ENCODE measurements at regions not wholly inside any gene's neighbourhood (a gene's known extent, or its start where the extent isn't known, plus 50 kb on each side); places are given as distances from the start of the nearest gene placed in this dataset.

DNA sequence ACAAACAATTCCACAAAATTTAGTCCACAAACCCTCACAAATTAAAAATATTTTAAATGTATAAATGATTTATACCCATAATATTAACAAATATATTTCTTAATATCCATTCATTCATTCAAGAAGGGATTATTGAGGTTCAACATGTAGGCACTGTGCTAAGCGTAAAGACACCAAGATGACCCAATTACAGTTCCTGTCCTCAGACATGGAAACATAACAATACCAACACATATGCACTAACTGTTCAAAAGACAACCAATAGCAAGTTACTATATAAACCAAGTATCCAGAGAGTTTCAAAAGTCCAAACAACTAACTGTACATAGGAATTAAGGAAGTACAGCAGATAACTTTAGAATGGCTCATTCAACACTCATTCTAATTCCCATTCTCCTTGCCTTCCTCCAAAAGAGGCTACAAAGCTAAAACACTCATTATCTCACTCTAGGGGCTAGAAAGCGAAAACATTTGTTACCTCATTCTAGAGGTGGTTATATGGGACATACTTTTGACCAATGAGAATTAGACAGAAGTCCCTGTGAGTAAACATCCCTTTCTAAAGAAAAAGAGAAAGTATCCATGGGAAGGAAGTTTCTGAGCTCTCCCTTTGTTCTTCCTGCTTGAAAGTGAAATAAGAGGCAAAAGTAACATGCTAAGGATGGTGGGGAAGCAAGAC, 292.4 kb downstream of the ZEB2 start:
- no peak for DNase-seq (ENCODE audit: low read depth, low spot score)
- Mint-ChIP-seq H3K27ac (ENCODE audit: unreplicated experiment) (no peak overlapping the region), H3K4me1 (no peaks in the 10 kb centered on the region), H3K36me3 (ENCODE audit: low read depth) (no peaks in the 10 kb centered on the region), H3K4me3 (no peak overlapping the region), H3K9me3 (no peaks in the 10 kb centered on the region), H3K27me3 (ENCODE audit: low read depth) (no peaks in the 10 kb centered on the region)
- TF ChIP-seq, protein P1, sequence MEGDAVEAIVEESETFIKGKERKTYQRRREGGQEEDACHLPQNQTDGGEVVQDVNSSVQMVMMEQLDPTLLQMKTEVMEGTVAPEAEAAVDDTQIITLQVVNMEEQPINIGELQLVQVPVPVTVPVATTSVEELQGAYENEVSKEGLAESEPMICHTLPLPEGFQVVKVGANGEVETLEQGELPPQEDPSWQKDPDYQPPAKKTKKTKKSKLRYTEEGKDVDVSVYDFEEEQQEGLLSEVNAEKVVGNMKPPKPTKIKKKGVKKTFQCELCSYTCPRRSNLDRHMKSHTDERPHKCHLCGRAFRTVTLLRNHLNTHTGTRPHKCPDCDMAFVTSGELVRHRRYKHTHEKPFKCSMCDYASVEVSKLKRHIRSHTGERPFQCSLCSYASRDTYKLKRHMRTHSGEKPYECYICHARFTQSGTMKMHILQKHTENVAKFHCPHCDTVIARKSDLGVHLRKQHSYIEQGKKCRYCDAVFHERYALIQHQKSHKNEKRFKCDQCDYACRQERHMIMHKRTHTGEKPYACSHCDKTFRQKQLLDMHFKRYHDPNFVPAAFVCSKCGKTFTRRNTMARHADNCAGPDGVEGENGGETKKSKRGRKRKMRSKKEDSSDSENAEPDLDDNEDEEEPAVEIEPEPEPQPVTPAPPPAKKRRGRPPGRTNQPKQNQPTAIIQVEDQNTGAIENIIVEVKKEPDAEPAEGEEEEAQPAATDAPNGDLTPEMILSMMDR (conservative IDR thresholded peaks at IDR 0.05), result no peak

DNA sequence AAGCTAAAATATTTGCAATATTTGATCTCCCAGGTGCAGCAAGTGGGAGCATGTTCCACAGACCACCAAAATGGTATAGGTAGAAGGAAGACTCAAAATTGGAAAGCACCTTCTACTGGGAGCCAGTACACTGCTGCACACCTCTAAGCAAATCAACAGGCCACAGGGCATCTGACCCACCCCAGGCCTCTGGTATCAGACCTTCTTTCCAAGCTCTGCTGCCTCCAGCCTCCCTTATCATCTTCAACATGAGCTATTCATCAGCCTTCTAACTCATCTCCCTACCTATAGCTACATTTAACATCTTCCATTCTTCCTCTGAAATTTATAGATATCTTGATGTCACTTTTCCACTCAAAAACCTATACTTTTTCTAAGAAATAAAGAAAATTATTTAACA, 294.8 kb downstream of the ZEB2 start:
- Mint-ChIP-seq H3K4me3 (no peak overlapping the region), H3K36me3 (ENCODE audit: low read depth) (no peaks in the 10 kb centered on the region), H3K27me3 (ENCODE audit: low read depth) (no peaks in the 10 kb centered on the region), H3K4me1 (no peaks in the 10 kb centered on the region), H3K9me3 (no peaks in the 10 kb centered on the region), H3K27ac (ENCODE audit: unreplicated experiment) (no peak overlapping the region)
- TF ChIP-seq, protein P1 (conservative IDR thresholded peaks at IDR 0.05), result no peak
- DNase-seq (ENCODE audit: low read depth, low spot score), result no peak

DNA sequence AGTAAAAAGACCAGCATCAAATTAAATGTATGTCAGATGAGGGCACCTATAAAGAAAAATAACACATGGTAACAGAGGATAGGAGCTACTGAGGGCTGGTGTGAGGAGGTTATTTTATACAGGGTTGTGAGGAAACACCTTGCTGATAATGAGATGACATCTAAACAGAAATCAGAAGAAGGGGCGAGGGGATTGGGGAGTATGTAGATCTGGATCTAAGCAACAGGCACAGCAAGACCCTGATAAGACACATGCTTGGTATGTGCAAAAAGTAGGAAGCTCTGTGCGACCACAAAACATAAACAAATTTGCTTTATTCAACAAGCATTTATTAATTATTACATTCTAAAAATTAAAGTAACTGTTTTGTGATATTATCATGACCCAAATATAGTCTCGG, 295.4 kb downstream of the ZEB2 start:
- H3K9me3 Mint-ChIP-seq, result no peaks in the 10 kb centered on the region
- peak overlapping the region; percentile 32 for H3K27ac Mint-ChIP-seq (ENCODE audit: unreplicated experiment)
- H3K4me1 Mint-ChIP-seq, result no peaks in the 10 kb centered on the region
- H3K36me3 Mint-ChIP-seq (ENCODE audit: low read depth), result no peaks in the 10 kb centered on the region
- no peak for DNase-seq (ENCODE audit: low read depth, low spot score)
- H3K4me3 Mint-ChIP-seq, result no peak overlapping the region
- no peaks in the 10 kb centered on the region for H3K27me3 Mint-ChIP-seq (ENCODE audit: low read depth)
- TF ChIP-seq, protein P1 (conservative IDR thresholded peaks at IDR 0.05), result no peak

DNA sequence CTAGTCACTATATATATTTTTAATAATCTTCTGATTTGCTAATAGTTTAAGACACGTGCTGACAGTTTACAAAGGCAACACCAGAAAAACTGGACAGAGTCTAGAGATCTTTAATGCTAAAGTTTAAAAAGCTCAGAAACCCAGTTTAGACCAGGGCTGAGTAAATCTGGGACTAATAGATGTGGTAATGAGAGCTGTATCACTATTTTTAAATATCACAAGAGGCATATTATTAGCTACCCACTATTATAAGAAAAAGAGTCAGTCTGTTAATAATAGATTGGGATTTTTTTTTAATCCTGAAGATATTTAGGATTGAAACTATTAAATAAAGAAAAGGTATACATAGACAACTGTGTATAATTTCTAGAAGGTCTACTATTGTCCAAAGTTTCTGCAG, 299.9 kb downstream of the ZEB2 start:
- no peaks in the 10 kb centered on the region for H3K36me3 Mint-ChIP-seq (ENCODE audit: low read depth)
- peaks cover 6% of the 10 kb centered on the region for H3K4me1 Mint-ChIP-seq
- no peaks in the 10 kb centered on the region for H3K9me3 Mint-ChIP-seq
- no peak overlapping the region for H3K27ac Mint-ChIP-seq (ENCODE audit: unreplicated experiment)
- no peaks in the 10 kb centered on the region for H3K27me3 Mint-ChIP-seq (ENCODE audit: low read depth)
- TF ChIP-seq, protein P1 (conservative IDR thresholded peaks at IDR 0.05), result no peak
- no peak overlapping the region for H3K4me3 Mint-ChIP-seq
- DNase-seq (ENCODE audit: low read depth, low spot score), result no peak

DNA sequence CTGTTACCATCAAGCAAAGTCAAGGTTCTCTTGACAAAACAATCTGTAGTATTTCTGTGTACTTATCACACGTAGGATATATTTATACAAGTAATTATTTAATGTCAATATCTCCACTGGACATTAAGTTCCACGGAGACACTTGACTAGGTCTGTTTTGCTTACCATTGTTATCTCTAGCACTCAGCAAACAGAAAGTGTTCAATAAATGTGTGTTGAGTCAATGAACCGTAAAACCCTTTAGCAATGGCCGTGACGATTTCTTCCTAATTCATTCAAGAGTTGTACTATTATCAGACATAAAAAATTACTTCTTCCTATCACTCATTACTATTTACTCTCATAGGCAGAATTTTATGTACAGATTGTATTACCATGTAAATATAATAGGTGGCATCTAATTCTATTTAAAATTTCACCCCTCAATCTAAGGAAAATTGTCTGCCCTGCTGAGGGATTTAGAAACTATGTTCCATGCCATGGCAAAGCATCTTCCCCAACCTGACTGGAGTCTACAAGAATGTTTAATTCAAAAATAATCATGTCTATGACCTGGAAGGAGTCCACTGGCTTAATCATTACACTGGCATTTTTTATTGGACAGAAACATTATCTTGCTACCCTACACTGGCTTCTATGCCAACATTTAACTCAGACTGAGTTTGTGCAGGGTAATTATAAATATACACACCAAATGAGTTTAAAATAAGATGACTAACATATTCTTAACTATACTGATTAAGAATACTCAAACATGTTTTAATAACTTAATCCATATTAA, 301.9 kb downstream of the ZEB2 start:
- DNase-seq (ENCODE audit: low read depth, low spot score), result no peak
- TF ChIP-seq, protein P1 (conservative IDR thresholded peaks at IDR 0.05), result no peak
- no peak overlapping the region for H3K27ac Mint-ChIP-seq (ENCODE audit: unreplicated experiment)
- H3K9me3 Mint-ChIP-seq, result no peaks in the 10 kb centered on the region
- H3K27me3 Mint-ChIP-seq (ENCODE audit: low read depth), result no peaks in the 10 kb centered on the region
- H3K4me1 Mint-ChIP-seq, result peaks cover 6% of the 10 kb centered on the region
- H3K36me3 Mint-ChIP-seq (ENCODE audit: low read depth), result no peaks in the 10 kb centered on the region
- H3K4me3 Mint-ChIP-seq, result no peak overlapping the region

Data from neural crest cell (in vitro differentiated cells).